Choroid plexus epithelial cell (primary cell): ENCODE measurements at regions not wholly inside any gene's neighbourhood (a gene's known extent, or its start where the extent isn't known, plus 50 kb on each side); places are given as distances from the start of the nearest gene placed in this dataset.
"Not testable (repeated sequence)": the region's sequence is repeated elsewhere in the genome, so short reads cannot be mapped to it uniquely, and the experiment has no call there.

Source experiments
- DNase-seq: peaks from one replicate; pipeline ENCODE4 v3.0.0-alpha.2; 2010; ENCODE audit warnings: low read depth
- H3K4me3 ChIP-seq: 2 replicates; pipeline ENCODE4 v1.5.1; 2011; ENCODE audit warnings: low read depth, mild to moderate bottlenecking, control low read depth, low read length, moderate library complexity
- TF ChIP-seq, protein P1 (sequence below): conservative IDR thresholded peaks from 2 replicates; pipeline ENCODE4 v1.5.1; 2011; ENCODE audit warnings: low read depth, mild to moderate bottlenecking, control low read depth, inconsistent platforms, low read length, moderate library complexity

DNA sequence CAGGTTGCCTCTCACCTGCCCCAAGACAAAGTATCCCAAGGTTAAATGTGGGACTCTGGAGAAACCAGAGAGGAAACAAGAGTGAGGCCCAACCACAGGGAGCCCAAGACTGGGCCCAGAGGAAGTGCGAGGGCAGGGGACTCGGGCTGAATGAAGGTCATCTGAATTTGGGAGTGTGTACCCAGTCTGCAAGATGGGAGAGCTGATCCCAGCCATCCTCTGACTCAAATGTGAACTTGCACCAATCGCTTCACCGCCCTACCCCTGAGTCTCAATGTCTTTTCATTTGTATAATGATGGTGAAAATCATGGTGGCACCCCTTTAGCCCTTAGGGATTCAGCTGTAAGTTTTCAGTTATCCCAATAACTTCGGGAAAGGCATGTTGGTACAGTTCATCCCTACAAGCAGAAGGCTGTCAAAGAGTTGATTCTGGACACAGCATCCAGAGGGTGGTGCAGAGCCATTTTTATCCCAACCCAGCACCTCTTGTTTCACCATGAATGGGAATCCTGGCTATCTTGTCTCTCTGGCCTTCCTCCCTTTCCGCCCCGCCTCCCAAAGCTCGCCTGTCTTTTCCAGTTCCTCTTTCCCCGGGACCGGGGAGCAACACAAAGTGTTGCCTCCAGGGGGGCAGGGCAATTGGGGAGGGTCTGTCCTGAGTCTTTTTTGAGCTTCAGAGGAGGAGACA, 123.4 kb downstream of the NUFIP1 start:
- H3K4me3 ChIP-seq, result no peak overlapping the region
- TF ChIP-seq, protein P1, sequence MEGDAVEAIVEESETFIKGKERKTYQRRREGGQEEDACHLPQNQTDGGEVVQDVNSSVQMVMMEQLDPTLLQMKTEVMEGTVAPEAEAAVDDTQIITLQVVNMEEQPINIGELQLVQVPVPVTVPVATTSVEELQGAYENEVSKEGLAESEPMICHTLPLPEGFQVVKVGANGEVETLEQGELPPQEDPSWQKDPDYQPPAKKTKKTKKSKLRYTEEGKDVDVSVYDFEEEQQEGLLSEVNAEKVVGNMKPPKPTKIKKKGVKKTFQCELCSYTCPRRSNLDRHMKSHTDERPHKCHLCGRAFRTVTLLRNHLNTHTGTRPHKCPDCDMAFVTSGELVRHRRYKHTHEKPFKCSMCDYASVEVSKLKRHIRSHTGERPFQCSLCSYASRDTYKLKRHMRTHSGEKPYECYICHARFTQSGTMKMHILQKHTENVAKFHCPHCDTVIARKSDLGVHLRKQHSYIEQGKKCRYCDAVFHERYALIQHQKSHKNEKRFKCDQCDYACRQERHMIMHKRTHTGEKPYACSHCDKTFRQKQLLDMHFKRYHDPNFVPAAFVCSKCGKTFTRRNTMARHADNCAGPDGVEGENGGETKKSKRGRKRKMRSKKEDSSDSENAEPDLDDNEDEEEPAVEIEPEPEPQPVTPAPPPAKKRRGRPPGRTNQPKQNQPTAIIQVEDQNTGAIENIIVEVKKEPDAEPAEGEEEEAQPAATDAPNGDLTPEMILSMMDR, result no peak
- DNase-seq, result no peak

DNA sequence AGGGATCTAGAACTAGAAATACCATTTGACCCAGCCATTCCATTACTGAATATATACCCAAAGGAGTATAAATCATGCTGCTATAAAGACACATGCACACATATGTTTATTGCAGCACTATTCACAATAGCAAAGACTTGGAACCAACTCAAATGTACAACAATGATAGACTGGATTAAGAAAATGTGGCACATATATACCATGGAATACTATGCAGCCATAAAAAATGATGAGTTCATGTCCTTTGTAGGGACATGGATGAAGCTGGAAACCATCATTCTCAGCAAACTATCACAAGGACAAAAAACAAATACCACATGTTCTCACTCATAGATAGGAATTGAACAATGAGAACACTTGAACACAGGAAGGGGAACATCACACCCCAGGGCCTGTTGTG, 125.6 kb downstream of the NUFIP1 start:
- not testable (repeated sequence) for DNase-seq

DNA sequence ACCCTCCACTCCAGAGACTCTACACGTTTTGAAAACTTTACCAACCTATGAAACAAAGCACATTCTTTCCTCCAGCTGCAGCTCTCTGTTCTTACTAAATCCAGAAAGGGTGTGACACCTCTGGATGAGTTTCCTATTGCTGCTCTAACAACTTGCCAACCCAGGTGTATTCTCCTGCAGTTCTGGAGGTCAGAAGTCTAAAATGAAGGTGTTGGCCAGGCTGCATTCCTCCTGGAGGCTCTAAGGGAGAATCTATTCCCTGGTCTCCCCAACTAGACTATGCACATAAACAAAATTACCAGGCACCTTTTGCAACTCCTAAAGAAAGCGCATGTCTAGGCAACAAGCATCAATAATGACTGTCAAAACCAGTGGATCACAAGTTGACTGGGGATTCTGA, 128.8 kb downstream of the NUFIP1 start:
- H3K4me3 ChIP-seq, result no peak overlapping the region
- TF ChIP-seq, protein P1, result no peak
- DNase-seq, result no peak

More for the DNA sequence above, 125.6 kb downstream of the NUFIP1 start:
- not testable (repeated sequence) for H3K4me3 ChIP-seq

DNA sequence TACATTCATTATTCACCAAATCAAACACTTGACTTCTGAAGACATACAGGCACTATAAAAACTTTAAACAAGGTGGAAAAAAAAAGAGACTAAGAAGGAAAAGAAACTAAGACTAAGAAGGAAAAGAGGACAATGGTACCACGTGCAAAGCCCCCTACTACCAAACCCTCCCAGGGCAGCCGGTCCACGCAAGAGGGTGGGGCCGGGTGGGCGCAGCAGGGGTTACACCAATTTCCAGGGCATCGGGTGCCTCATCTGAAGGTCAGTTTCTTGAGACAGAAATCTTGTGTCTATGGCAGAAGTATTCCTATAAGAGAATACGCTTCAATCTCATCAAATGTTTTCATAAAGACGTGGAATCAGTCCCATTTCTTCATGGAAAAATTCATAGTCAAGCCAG, 131.5 kb downstream of the NUFIP1 start:
- no peak for DNase-seq
- no peak overlapping the region for H3K4me3 ChIP-seq
- TF ChIP-seq, protein P1, result no peak

DNA sequence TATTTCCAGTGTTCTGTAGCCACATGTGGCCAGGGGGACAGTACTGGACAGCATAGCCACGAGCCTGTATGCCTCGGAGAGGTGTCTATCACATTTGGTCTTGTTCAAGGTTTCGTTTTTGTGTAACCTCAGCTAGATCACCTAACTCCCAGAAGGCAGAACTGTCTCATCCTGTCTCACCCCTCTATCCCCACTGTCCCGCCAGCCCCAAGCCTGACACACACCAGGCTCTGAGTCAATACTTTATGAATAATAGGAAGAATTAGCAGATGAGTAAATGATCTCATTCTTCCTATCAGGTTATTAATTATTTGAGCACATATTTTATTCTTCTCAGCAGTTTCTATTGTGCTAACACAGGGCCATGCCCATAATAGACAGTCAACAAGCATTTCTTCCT, 132.2 kb downstream of the NUFIP1 start:
- no peak overlapping the region for H3K4me3 ChIP-seq
- DNase-seq, result no peak
- TF ChIP-seq, protein P1, result no peak

DNA sequence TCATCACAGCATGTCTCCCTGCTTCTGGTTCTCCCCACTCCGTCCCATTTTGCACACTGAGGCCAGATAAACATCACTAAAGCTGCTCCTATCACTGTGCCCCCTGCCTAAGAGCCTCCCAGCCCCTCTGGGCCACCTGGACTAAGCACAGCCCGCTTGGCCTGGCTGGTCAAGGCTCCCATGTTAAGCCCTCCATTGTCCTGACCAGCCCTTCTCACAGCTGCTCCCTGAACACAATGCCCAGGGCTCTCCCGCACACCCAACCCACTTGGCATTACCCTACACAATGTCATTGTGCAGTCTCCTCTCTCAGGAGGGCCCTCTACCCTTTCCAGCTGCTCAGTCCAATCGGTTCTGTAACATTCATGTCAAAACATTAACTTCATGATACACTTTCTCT, 133.4 kb downstream of the NUFIP1 start:
- H3K4me3 ChIP-seq, result no peak overlapping the region
- DNase-seq, result no peak
- TF ChIP-seq, protein P1, result no peak

DNA sequence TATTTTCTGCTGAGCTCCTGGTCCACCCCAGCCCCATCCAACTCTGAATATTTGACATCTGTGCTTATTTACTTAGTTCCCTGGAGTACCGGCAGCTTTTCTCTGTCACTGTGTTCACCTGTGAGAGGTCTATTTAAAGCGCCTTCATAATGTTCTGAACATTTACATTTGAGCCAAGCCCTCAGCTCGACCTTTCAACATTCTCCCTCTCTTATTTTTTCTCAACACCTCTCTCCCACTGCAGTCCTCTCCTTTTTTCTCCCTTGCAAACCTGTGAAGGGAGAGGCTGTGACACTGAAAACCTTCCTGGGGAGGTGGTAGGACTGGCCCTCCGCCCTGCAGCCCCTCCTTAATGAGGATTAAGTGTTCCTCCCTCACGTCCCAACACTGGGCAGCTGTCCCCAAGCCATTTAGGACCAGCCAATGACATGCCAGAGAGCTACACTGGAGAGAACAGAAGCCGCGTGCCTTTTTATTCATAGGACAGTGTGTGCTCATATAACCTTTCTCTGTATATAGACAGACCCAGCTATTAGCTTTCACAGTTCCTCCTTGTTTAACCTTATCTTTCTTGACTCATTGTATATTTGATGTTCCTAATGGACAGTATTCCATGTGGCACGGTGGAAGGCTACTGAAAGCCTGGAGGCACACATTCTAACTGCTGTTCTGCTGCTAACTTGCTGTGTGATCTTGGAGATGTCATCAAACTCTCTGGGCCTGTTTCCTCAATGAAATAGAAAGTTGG, 134.8 kb downstream of the NUFIP1 start:
- H3K4me3 ChIP-seq, result no peak overlapping the region
- DNase-seq, result no peak
- TF ChIP-seq, protein P1, result no peak
